GM12872 (cell line): ENCODE measurements at regions not wholly inside any gene's neighbourhood (a gene's known extent, or its start where the extent isn't known, plus 50 kb on each side); places are given as distances from the start of the nearest gene placed in this dataset.

Experiments used
- TF ChIP-seq, protein P1 (sequence below): IDR thresholded peaks from 3 replicates; pipeline ENCODE4 v1.5.1; 2011; ENCODE audit warnings: low read depth, mild to moderate bottlenecking, low read length, moderate library complexity; ENCODE audit not compliant: insufficient read depth

- TF ChIP-seq, protein P1, sequence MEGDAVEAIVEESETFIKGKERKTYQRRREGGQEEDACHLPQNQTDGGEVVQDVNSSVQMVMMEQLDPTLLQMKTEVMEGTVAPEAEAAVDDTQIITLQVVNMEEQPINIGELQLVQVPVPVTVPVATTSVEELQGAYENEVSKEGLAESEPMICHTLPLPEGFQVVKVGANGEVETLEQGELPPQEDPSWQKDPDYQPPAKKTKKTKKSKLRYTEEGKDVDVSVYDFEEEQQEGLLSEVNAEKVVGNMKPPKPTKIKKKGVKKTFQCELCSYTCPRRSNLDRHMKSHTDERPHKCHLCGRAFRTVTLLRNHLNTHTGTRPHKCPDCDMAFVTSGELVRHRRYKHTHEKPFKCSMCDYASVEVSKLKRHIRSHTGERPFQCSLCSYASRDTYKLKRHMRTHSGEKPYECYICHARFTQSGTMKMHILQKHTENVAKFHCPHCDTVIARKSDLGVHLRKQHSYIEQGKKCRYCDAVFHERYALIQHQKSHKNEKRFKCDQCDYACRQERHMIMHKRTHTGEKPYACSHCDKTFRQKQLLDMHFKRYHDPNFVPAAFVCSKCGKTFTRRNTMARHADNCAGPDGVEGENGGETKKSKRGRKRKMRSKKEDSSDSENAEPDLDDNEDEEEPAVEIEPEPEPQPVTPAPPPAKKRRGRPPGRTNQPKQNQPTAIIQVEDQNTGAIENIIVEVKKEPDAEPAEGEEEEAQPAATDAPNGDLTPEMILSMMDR: no peak
Measured at GRCh38 chr6:23212398-23212797, 643.0 kb downstream of the HDGFL1 start.

GRCh38 chr6:23213193-23213592, 643.8 kb downstream of the HDGFL1 start:
- TF ChIP-seq, protein P1: no peak

DNA sequence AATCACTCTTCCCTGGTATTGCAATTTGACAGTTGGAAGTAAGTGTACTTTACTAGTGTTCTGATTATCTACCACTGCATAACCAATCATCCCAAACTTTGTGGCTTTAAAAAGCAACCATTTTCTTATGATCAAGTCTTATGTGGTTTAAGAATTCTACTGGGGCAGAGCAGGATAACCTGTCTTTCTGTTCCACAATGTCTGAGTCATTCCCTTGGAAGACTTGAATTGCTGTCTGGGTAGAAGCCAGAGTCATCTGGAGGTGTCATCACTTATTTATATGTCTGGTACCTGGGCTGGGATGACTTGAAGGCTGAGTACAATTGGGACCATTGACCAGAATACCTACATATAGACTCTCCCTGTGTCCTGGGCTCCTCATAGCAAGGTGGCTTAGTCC, 644.3 kb downstream of the HDGFL1 start:
- TF ChIP-seq, protein P1: no peak

- TF ChIP-seq, protein P1: no peak
Measured at GRCh38 chr6:23218751-23219150, 649.4 kb downstream of the HDGFL1 start.

GRCh38 chr6:23222724-23223123, 653.4 kb downstream of the HDGFL1 start:
- TF ChIP-seq, protein P1: no peak

GRCh38 chr6:23224540-23224939, 655.2 kb downstream of the HDGFL1 start:
- TF ChIP-seq, protein P1: no peak

DNA sequence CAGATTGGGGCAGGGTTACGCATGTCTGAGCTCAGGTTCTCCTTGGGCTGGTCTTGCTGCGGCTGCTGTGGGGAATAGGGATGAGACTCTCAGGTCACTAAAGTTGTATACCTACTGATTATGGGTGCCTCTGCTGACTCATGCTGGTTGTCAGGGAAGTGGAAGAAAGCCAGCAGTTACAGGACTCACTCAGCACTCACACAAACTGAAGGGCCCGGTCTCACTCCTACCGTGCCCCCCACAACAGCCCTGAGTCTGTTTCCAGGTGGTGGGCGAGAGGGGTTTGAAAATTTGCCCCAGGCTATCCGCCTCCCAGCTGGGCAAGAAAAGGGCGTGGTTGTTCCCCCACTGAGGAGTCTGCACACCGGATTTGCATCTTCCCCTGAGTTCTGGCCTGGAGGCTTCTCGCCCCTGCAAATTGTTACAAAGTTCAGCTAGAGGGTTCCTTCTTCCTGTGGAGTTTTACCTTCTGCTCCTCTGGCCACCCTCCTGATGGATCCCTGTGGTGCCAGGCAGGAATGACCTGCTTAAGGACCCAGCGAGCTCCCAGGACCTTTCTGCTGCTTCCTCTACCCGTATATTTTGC, 659.2 kb downstream of the HDGFL1 start:
- TF ChIP-seq, protein P1: no peak
